Fibroblast of upper back skin (primary cell): ENCODE measurements at regions not wholly inside any gene's neighbourhood (a gene's known extent, or its start where the extent isn't known, plus 50 kb on each side); places are given as distances from the start of the nearest gene placed in this dataset.

Experiments
- DNase-seq: peaks from one replicate; pipeline ENCODE4 v3.0.0-alpha.2; 2013

DNA sequence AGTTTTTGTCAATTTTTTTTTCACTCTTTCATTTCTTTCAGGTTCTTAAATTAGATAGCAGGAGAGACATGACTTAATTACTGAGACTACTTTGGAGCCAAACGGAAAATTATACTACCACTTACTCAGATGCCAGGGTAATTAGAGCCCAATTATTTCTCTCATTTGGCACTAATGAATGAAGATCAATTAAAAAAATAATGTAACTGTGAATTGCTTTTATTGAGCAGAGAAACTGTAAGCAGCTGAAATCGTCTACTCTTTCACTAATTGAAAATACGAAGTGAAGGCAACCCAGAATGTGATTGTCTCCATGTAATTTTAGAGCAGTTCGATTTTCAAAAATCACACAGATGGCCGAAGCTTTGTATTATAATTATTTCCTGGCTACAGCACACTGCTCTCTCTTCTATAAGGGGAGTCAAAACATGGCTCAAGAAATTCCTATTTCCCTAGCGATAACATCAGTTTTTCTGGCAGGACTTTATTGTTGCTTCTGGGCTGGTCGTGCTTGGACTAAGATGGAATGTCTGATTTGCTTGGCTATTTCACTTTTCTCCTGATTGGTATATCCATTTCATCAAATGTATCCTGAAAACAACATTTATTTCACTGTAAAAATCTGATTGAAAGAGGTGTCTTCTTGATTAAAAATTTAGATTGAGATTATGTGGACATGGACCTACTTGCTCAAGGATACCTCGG is 55.8 kb upstream of the PDZRN3 start:
- peak; percentile 17 for DNase-seq

DNA sequence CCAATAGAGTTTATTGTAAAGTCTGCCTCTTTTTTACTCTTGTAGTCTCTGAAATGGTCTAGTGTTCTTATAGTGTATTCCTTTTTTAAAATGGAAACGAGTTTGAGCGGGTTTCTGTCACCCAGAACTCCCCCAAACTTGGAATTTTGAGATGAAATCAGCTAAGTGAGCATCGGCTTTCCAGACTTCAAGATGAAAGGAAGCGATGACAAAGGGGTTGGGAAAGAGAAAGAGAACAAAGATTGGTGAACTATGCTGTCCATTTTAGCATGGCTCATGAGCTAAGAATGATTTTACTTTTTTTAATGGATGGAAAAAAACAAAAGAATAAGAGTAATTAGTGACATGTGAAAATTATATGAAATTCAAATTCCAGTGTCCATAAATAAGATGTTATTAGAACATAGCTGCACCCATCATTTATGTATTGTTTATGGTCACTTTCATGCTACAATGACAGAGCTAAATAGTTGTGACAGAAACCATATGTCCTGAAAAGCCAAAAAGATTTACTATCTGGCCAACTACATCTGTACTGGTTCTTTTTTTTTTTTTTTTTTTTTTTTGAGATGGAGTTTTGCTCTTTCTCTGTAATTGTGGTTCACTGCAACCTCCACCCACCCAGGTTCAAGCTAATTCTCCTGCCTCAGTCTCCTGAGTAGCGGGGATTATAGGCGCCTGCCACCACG is 52.7 kb upstream of the PDZRN3 start:
- DNase-seq, result no peak
